ENCODE measurements at regions not wholly inside any gene's neighbourhood (a gene's known extent, or its start where the extent isn't known, plus 50 kb on each side); places are given as distances from the start of the nearest gene placed in this dataset.

DNA sequence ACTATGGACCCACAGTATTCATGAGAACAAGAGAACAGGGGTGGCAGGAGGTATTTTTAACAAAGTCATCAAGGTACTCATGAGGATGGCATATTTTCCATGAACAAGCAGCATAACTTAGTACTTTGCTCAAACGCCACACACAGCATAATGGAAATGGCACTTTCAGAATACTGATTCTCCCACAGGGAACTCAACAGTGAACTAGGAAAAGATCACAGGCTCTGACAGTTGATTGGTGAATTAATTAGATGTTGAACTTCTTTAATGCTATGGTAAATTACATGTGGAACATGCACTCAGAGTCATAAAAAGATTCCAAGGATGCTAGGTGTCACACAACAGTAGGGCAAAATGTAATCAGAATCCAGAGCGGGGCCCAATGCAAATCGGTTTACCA lies 1088.6 kb upstream of the C9orf72 start:
- H3K9me3 ChIP-seq (replicated peaks; ENCODE audit: insufficient read depth, low read length), result no peaks in the 10 kb centered on the region
- no peak overlapping the region for H3K27ac ChIP-seq (ENCODE audit: low read length)
- H3K4me3 ChIP-seq (ENCODE audit: low read length), result no peak overlapping the region
- H2AFZ ChIP-seq (ENCODE audit: low read length), result no peak overlapping the region
- H3K79me2 ChIP-seq (ENCODE audit: low read length), result no peaks in the 10 kb centered on the region
- no peak for DNase-seq
- no peak overlapping the region for H3K9ac ChIP-seq (ENCODE audit: low read length)
- H3K36me3 ChIP-seq (replicated peaks; ENCODE audit: insufficient read depth, low read length), result no peaks in the 10 kb centered on the region
- no peak overlapping the region for H3K4me2 ChIP-seq (ENCODE audit: low read depth, low read length)
- H3K9me2 ChIP-seq (replicated peaks; ENCODE audit: insufficient read depth, low read length), result no peaks in the 10 kb centered on the region
- no peak for TF ChIP-seq EZH2phosphoT487 (IDR thresholded peaks at IDR 0.05; ENCODE audit: low read length)
- TF ChIP-seq CTCF (IDR thresholded peaks at IDR 0.05; ENCODE audit: low read length), result no peak
- TF ChIP-seq EZH2 (optimal IDR thresholded peaks at IDR 0.05; ENCODE audit: low read depth, low read length), result no peak
- no peaks in the 10 kb centered on the region for H3K4me1 ChIP-seq (ENCODE audit: low read length)
- no peaks in the 10 kb centered on the region for H4K20me1 ChIP-seq (ENCODE audit: insufficient read depth, low read length)
- H3F3A ChIP-seq (ENCODE audit: insufficient read depth, low read length), result no peaks in the 10 kb centered on the region
- H3K27me3 ChIP-seq (replicated peaks; ENCODE audit: insufficient read depth, low read length), result no peaks in the 10 kb centered on the region

- H3K27ac ChIP-seq (ENCODE audit: low read length), result no peak overlapping the region
- no peaks in the 10 kb centered on the region for H3K79me2 ChIP-seq (ENCODE audit: low read length)
- H3K4me2 ChIP-seq (ENCODE audit: low read depth, low read length), result no peak overlapping the region
- H3K9me3 ChIP-seq (replicated peaks; ENCODE audit: insufficient read depth, low read length), result no peaks in the 10 kb centered on the region
- no peaks in the 10 kb centered on the region for H3K27me3 ChIP-seq (replicated peaks; ENCODE audit: insufficient read depth, low read length)
- no peaks in the 10 kb centered on the region for H3K36me3 ChIP-seq (replicated peaks; ENCODE audit: insufficient read depth, low read length)
- H3K9ac ChIP-seq (ENCODE audit: low read length), result no peak overlapping the region
- H3K4me3 ChIP-seq (ENCODE audit: low read length), result no peak overlapping the region
- no peak for TF ChIP-seq CTCF (IDR thresholded peaks at IDR 0.05; ENCODE audit: low read length)
- no peak for TF ChIP-seq EZH2phosphoT487 (IDR thresholded peaks at IDR 0.05; ENCODE audit: low read length)
- no peak for TF ChIP-seq EZH2 (optimal IDR thresholded peaks at IDR 0.05; ENCODE audit: low read depth, low read length)
- H2AFZ ChIP-seq (ENCODE audit: low read length), result no peak overlapping the region
- H3K4me1 ChIP-seq (ENCODE audit: low read length), result no peaks in the 10 kb centered on the region
- no peaks in the 10 kb centered on the region for H3F3A ChIP-seq (ENCODE audit: insufficient read depth, low read length)
- H3K9me2 ChIP-seq (replicated peaks; ENCODE audit: insufficient read depth, low read length), result no peaks in the 10 kb centered on the region
- no peaks in the 10 kb centered on the region for H4K20me1 ChIP-seq (ENCODE audit: insufficient read depth, low read length)
- DNase-seq, result no peak
These were observed 1089.4 kb upstream of the C9orf72 start for GRCh38 chr9:28662675-28663074.

DNA sequence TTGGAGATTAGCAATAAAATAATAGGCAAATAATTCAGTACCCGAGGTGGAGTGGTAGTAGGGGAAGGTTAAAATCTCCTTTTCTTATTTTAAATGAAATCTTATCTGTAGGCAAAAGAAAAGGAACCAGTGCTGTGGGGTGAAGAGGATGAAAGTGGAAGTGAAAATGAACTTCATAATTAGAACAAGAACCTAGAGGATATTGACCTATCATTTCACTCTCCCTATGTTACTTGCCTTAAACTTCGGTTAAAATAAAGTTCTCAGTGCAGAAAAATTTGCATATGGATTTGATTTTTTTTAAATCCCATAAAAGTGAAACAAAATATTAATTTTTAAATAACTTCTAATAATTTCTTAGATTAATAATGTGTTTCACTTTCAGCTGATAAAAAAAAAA lies 1094.9 kb upstream of the C9orf72 start:
- H3F3A ChIP-seq (ENCODE audit: insufficient read depth, low read length), result no peaks in the 10 kb centered on the region
- H4K20me1 ChIP-seq (ENCODE audit: insufficient read depth, low read length), result no peaks in the 10 kb centered on the region
- DNase-seq, result peak; percentile 49
- H3K27ac ChIP-seq (ENCODE audit: low read length), result no peak overlapping the region
- no peaks in the 10 kb centered on the region for H3K27me3 ChIP-seq (replicated peaks; ENCODE audit: insufficient read depth, low read length)
- H3K4me2 ChIP-seq (ENCODE audit: low read depth, low read length), result no peak overlapping the region
- H3K4me1 ChIP-seq (ENCODE audit: low read length), result no peaks in the 10 kb centered on the region
- no peaks in the 10 kb centered on the region for H3K79me2 ChIP-seq (ENCODE audit: low read length)
- H3K36me3 ChIP-seq (replicated peaks; ENCODE audit: insufficient read depth, low read length), result no peaks in the 10 kb centered on the region
- no peaks in the 10 kb centered on the region for H3K9me3 ChIP-seq (replicated peaks; ENCODE audit: insufficient read depth, low read length)
- no peak overlapping the region for H3K9ac ChIP-seq (ENCODE audit: low read length)
- H3K4me3 ChIP-seq (ENCODE audit: low read length), result no peak overlapping the region
- H3K9me2 ChIP-seq (replicated peaks; ENCODE audit: insufficient read depth, low read length), result no peaks in the 10 kb centered on the region
- no peak overlapping the region for H2AFZ ChIP-seq (ENCODE audit: low read length)
- TF ChIP-seq EZH2phosphoT487 (IDR thresholded peaks at IDR 0.05; ENCODE audit: low read length) (no peak), CTCF (IDR thresholded peaks at IDR 0.05; ENCODE audit: low read length) (no peak), EZH2 (optimal IDR thresholded peaks at IDR 0.05; ENCODE audit: low read depth, low read length) (no peak)
